Neural cell (in vitro differentiated cells): ENCODE measurements at regions not wholly inside any gene's neighbourhood (a gene's known extent, or its start where the extent isn't known, plus 50 kb on each side); places are given as distances from the start of the nearest gene placed in this dataset.

ENCODE experiments used
- H2AFZ ChIP-seq: fragments of 200-600, 300-800 bp; sonication (generic), shearing (Covaris generic); 2 replicates; pipeline ENCODE4 v1.6.0; 2014; ENCODE audit warnings: low read depth, mild to moderate bottlenecking, antibody characterized with exemption, low read length, moderate library complexity
- H3F3A ChIP-seq: fragments of 200-600 bp; shearing (Covaris generic); 2 replicates; pipeline ENCODE4 v1.6.1; 2016; ENCODE audit warnings: mild to moderate bottlenecking, moderate library complexity, mixed read lengths, antibody characterized with exemption, low read length; ENCODE audit not compliant: insufficient read depth, poor library complexity, severe bottlenecking
- H3K27ac ChIP-seq: fragments of 200-600, 300-800 bp; sonication (generic), shearing (Covaris generic); 2 replicates; pipeline ENCODE4 v1.5.1; 2014; ENCODE audit warnings: mild to moderate bottlenecking, low read length, moderate library complexity
- H3K27me3 ChIP-seq: fragments of 300-800, 200-600 bp; sonication (generic), shearing (Covaris generic); 2 replicates; pipeline ENCODE4 v1.6.0; 2014; ENCODE audit warnings: mild to moderate bottlenecking, low read depth, low read length, moderate library complexity; ENCODE audit not compliant: insufficient read depth
- H3K36me3 ChIP-seq: fragments of 300-800, 200-600 bp; sonication (generic), shearing (Covaris generic); 2 replicates; pipeline ENCODE4 v1.5.1; 2014; ENCODE audit warnings: mild to moderate bottlenecking, antibody characterized with exemption, low read length, moderate library complexity; ENCODE audit not compliant: insufficient read depth
- H3K4me2 ChIP-seq: fragments of 300-800, 200-600 bp; sonication (generic), shearing (Covaris generic); 2 replicates; pipeline ENCODE4 v1.6.0; 2014; ENCODE audit warnings: mild to moderate bottlenecking, low read length
- H3K4me3 ChIP-seq: fragments of 300-800, 200-600 bp; sonication (generic), shearing (Covaris generic); 2 replicates; pipeline ENCODE4 v1.5.1; 2014; ENCODE audit warnings: mild to moderate bottlenecking, low read length, moderate library complexity
- H3K79me2 ChIP-seq: fragments of 200-600 bp; shearing (Covaris generic); replicated peaks from 2 replicates; pipeline ENCODE4 v1.6.0; 2014; ENCODE audit warnings: mild to moderate bottlenecking, low read length, moderate library complexity; ENCODE audit not compliant: insufficient read depth
- H3K9ac ChIP-seq: fragments of 300-800, 200-600 bp; sonication (generic), shearing (Covaris generic); 2 replicates; pipeline ENCODE4 v1.6.1; 2016; ENCODE audit warnings: mild to moderate bottlenecking, low read length, mixed read lengths
- H3K9me2 ChIP-seq: fragments of 200-600 bp; shearing (Covaris generic); 2 replicates; pipeline ENCODE4 v1.6.1; 2016; ENCODE audit warnings: mild to moderate bottlenecking, low read length, mixed read lengths; ENCODE audit not compliant: insufficient read depth
- H3K9me3 ChIP-seq: fragments of 200-600, 300-800 bp; sonication (generic), shearing (Covaris generic); 2 replicates; pipeline ENCODE4 v1.6.1; 2016; ENCODE audit warnings: mild to moderate bottlenecking, mixed run types, low read length, moderate library complexity, mixed read lengths
- H4K20me1 ChIP-seq: fragments of 200-600 bp; shearing (Covaris generic); 2 replicates; pipeline ENCODE4 v1.6.1; 2016; ENCODE audit warnings: mild to moderate bottlenecking, mixed run types; ENCODE audit not compliant: insufficient read depth
- EP300 ChIP-seq: fragments of 450-650 bp; conservative IDR thresholded peaks from 2 replicates; pipeline ENCODE4 v1.6.1; 2014; ENCODE audit warnings: antibody characterized with exemption, mild to moderate bottlenecking, moderate library complexity; ENCODE audit not compliant: poor library complexity, severe bottlenecking
- EZH2 ChIP-seq: fragments of 200-600, 300-800 bp; shearing (Covaris generic), sonication (generic); IDR thresholded peaks from 2 replicates; pipeline ENCODE4 v1.6.1; 2014; ENCODE audit warnings: antibody characterized with exemption, low read length, borderline replicate concordance, mild to moderate bottlenecking; ENCODE audit not compliant: insufficient read depth, poor library complexity, severe bottlenecking
- MXI1 ChIP-seq: fragments of 450-650 bp; conservative IDR thresholded peaks from 2 replicates; pipeline ENCODE4 v1.6.1; 2014; ENCODE audit warnings: antibody characterized with exemption, mild to moderate bottlenecking; ENCODE audit not compliant: poor library complexity, severe bottlenecking
- POLR2AphosphoS5 ChIP-seq: IDR thresholded peaks from 2 replicates; pipeline ENCODE4 v1.6.1; 2012
- RAD21 ChIP-seq: fragments of 450-650 bp; conservative IDR thresholded peaks from 2 replicates; pipeline ENCODE4 v1.6.1; 2014; ENCODE audit warnings: antibody characterized with exemption, mild to moderate bottlenecking, moderate library complexity
- SMC3 ChIP-seq: fragments of 450-650 bp; conservative IDR thresholded peaks from 2 replicates; pipeline ENCODE4 v1.6.1; 2014; ENCODE audit warnings: antibody characterized with exemption, mild to moderate bottlenecking, moderate library complexity; ENCODE audit not compliant: poor library complexity
- TAF1 ChIP-seq: IDR thresholded peaks from 2 replicates; pipeline ENCODE4 v1.6.1; 2012; ENCODE audit warnings: low read depth
- TF ChIP-seq, protein P1 (sequence below): IDR thresholded peaks from 2 replicates; pipeline ENCODE4 v1.6.1; 2012; ENCODE audit warnings: borderline replicate concordance
- TF ChIP-seq, protein P2 (sequence below): fragments of 450-650 bp; IDR thresholded peaks from 2 replicates; pipeline ENCODE4 v1.5.1; 2014; ENCODE audit warnings: antibody characterized with exemption, mild to moderate bottlenecking, moderate library complexity; ENCODE audit not compliant: poor library complexity, severe bottlenecking

DNA sequence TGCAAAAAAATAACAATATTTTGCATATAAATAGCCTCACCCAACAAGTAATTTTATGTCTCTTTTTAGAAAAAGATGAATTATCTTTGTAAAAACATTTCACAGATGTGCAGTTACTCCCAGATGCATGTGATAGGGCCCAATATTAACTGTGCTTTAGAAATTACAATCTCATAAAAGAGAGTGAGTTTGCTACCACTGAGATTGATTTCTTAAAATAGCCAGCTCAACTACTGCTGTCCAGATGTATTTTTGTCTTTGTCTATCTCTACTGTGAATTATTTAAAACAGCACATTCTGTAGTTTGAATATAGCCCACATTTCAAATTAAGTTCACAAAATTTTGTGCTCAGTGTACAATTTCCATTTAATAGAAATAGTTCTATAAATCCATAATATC, 177.0 kb upstream of the TTC29 start:
- TF ChIP-seq SMC3 (no peak), RAD21 (no peak), POLR2AphosphoS5 (no peak), EZH2 (no peak), EP300 (no peak), MXI1 (no peak)
- TF ChIP-seq, protein P1, sequence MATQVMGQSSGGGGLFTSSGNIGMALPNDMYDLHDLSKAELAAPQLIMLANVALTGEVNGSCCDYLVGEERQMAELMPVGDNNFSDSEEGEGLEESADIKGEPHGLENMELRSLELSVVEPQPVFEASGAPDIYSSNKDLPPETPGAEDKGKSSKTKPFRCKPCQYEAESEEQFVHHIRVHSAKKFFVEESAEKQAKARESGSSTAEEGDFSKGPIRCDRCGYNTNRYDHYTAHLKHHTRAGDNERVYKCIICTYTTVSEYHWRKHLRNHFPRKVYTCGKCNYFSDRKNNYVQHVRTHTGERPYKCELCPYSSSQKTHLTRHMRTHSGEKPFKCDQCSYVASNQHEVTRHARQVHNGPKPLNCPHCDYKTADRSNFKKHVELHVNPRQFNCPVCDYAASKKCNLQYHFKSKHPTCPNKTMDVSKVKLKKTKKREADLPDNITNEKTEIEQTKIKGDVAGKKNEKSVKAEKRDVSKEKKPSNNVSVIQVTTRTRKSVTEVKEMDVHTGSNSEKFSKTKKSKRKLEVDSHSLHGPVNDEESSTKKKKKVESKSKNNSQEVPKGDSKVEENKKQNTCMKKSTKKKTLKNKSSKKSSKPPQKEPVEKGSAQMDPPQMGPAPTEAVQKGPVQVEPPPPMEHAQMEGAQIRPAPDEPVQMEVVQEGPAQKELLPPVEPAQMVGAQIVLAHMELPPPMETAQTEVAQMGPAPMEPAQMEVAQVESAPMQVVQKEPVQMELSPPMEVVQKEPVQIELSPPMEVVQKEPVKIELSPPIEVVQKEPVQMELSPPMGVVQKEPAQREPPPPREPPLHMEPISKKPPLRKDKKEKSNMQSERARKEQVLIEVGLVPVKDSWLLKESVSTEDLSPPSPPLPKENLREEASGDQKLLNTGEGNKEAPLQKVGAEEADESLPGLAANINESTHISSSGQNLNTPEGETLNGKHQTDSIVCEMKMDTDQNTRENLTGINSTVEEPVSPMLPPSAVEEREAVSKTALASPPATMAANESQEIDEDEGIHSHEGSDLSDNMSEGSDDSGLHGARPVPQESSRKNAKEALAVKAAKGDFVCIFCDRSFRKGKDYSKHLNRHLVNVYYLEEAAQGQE: no peak
- Histone ChIP-seq H3K9me2 (no peaks in the 10 kb centered on the region), H3K4me2 (no peak overlapping the region), H3F3A (no peaks in the 10 kb centered on the region), H2AFZ (no peak overlapping the region), H3K9ac (no peak overlapping the region), H3K27ac (no peak overlapping the region), H3K4me3 (no peak overlapping the region), H3K27me3 (no peaks in the 10 kb centered on the region), H3K36me3 (no peaks in the 10 kb centered on the region), H4K20me1 (no peaks in the 10 kb centered on the region), H3K79me2 (no peaks in the 10 kb centered on the region), H3K9me3 (no peaks in the 10 kb centered on the region)

DNA sequence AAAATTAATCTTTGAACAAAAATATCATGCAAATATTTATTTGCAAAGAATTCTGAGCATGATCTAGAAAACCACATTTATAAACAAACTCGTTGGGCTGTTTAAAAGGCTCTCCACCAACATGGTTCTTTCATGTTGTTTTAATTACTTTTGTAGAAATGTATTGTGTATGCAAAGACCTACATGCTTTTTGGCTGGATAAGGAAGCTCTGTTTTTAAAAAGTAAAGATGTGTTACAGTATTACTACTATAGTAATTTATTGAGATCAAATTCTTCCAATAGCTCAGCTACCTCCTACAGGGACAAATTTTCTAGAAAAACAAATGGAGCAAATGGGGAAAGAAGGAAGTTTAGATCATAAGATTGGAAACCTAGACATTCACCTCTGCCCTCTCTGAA, 177.5 kb upstream of the TTC29 start:
- H3K4me3 ChIP-seq: no peak overlapping the region
- no peaks in the 10 kb centered on the region for H3F3A ChIP-seq
- no peaks in the 10 kb centered on the region for H3K36me3 ChIP-seq
- TF ChIP-seq, protein P2, sequence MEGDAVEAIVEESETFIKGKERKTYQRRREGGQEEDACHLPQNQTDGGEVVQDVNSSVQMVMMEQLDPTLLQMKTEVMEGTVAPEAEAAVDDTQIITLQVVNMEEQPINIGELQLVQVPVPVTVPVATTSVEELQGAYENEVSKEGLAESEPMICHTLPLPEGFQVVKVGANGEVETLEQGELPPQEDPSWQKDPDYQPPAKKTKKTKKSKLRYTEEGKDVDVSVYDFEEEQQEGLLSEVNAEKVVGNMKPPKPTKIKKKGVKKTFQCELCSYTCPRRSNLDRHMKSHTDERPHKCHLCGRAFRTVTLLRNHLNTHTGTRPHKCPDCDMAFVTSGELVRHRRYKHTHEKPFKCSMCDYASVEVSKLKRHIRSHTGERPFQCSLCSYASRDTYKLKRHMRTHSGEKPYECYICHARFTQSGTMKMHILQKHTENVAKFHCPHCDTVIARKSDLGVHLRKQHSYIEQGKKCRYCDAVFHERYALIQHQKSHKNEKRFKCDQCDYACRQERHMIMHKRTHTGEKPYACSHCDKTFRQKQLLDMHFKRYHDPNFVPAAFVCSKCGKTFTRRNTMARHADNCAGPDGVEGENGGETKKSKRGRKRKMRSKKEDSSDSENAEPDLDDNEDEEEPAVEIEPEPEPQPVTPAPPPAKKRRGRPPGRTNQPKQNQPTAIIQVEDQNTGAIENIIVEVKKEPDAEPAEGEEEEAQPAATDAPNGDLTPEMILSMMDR: no peak
- TF ChIP-seq EZH2 (no peak), TAF1 (no peak), EP300 (no peak), SMC3 (no peak), POLR2AphosphoS5 (no peak), MXI1 (no peak), RAD21 (no peak)
- TF ChIP-seq, protein P1: no peak
- no peaks in the 10 kb centered on the region for H3K9me2 ChIP-seq
- H3K27ac ChIP-seq: no peak overlapping the region
- no peaks in the 10 kb centered on the region for H4K20me1 ChIP-seq
- H2AFZ ChIP-seq: no peak overlapping the region
- H3K27me3 ChIP-seq: no peaks in the 10 kb centered on the region
- no peak overlapping the region for H3K4me2 ChIP-seq
- H3K9ac ChIP-seq: no peak overlapping the region
- H3K79me2 ChIP-seq: no peaks in the 10 kb centered on the region
- H3K9me3 ChIP-seq: no peaks in the 10 kb centered on the region
